Gastrocnemius medialis (tissue), 4 donors: ENCODE measurements at regions not wholly inside any gene's neighbourhood (a gene's known extent, or its start where the extent isn't known, plus 50 kb on each side); places are given as distances from the start of the nearest gene placed in this dataset.

Experiments used
- CTCF ChIP-seq, 5 experiments: fragments of 450-650 bp in 3 of 5; fragments of 200-600 bp in 2 of 5; sonication (generic) in 2 of 5; IDR thresholded peaks in 4 of 5; conservative IDR thresholded peaks in 1 of 5; 1 replicate in 4 of 5; 2 replicates in 1 of 5; pipeline ENCODE4 v1.5.1; 2016 to 2019; ENCODE audit warnings: antibody characterized with exemption in 5 of 5, mild to moderate bottlenecking in 3 of 5, moderate library complexity in 3 of 5
- POLR2A ChIP-seq, 2 donors: fragments of 450-650 bp; IDR thresholded peaks; one replicate each; pipeline ENCODE4 v1.6.1; 2017; ENCODE audit warnings: antibody characterized with exemption in 2 of 2, mild to moderate bottlenecking in 2 of 2, moderate library complexity in 2 of 2

GRCh38 chr12:19959353-19959752, 409.0 kb upstream of the PDE3A start:
- no peak for TF ChIP-seq CTCF (IDR thresholded peaks at IDR 0.05 in 4 of 5, conservative IDR thresholded peaks at IDR 0.05 in 1 of 5)
- no peak for TF ChIP-seq POLR2A (IDR thresholded peaks at IDR 0.05)
